Activated CD4-positive, alpha-beta T cell treated with anti-CD3 and anti-CD28 coated beads, Interleukin-2, amount 10 ng/mL, durations not matched to agents 7 days and 5 days (primary cell): ENCODE measurements at regions not wholly inside any gene's neighbourhood (a gene's known extent, or its start where the extent isn't known, plus 50 kb on each side); places are given as distances from the start of the nearest gene placed in this dataset.

Experiments used
- CTCF ChIA-PET: fragments of 350-600 bp; sonication (Branson Sonifier 250); formaldehyde crosslinking; loops from one replicate; lab custom pipeline; 2021; ENCODE audit warnings: antibody characterized with exemption; lab: Charles Lee
- POLR2A ChIA-PET: fragments of 350-600 bp; sonication (Branson Sonifier 250); formaldehyde crosslinking; loops from one replicate; lab custom pipeline; 2021; ENCODE audit warnings: antibody characterized with exemption; lab: Charles Lee
- DNase-seq: peaks from one replicate; pipeline ENCODE4 v3.0.0-alpha.2; 2020
- H3K27ac Mint-ChIP-seq: one replicate; pipeline ENCODE4 v1.8.0; 2021; ENCODE audit warnings: mild to moderate bottlenecking, moderate library complexity, mixed read lengths
- H3K27me3 Mint-ChIP-seq: one replicate; pipeline ENCODE4 v1.8.0; 2021; ENCODE audit warnings: mixed read lengths
- H3K36me3 Mint-ChIP-seq: one replicate; pipeline ENCODE4 v1.8.0; 2021; ENCODE audit warnings: low read depth, mixed read lengths
- H3K4me1 Mint-ChIP-seq: one replicate; pipeline ENCODE4 v1.8.0; 2021; ENCODE audit warnings: mixed read lengths
- H3K4me3 Mint-ChIP-seq: one replicate; pipeline ENCODE4 v1.8.0; 2021; ENCODE audit warnings: mild to moderate bottlenecking, moderate library complexity, mixed read lengths
- H3K9me3 Mint-ChIP-seq: one replicate; pipeline ENCODE4 v1.8.0; 2021; ENCODE audit warnings: mixed read lengths

DNA sequence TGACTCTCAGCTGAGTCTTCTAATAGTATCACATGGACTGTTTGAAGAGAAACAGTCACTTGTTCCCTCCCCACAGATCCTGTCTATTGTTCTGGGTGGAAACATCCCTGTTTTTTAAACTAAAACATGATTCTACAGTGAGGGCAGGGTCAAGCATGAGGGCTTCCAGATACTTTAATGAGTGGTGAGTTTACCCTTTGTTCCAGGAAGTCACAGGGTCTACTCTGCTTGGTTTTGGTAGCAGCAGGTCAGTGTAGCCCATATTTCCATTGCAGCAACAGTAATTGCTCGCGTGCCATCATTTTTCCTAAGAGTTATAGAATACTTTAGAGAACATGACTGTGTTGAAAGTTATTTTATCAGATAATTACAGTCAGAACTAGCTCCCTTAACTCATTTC is 87.4 kb downstream of the ZNF732 start:
- Mint-ChIP-seq H3K4me3 (no peak overlapping the region), H3K9me3 (peaks cover 31% of the 10 kb centered on the region), H3K27ac (no peak overlapping the region), H3K4me1 (no peaks in the 10 kb centered on the region), H3K27me3 (peaks cover 1% of the 10 kb centered on the region), H3K36me3 (peaks cover 5% of the 10 kb centered on the region)
- POLR2A ChIA-PET, result no interaction called here
- no peak for DNase-seq
- CTCF ChIA-PET, result no interaction called here

DNA sequence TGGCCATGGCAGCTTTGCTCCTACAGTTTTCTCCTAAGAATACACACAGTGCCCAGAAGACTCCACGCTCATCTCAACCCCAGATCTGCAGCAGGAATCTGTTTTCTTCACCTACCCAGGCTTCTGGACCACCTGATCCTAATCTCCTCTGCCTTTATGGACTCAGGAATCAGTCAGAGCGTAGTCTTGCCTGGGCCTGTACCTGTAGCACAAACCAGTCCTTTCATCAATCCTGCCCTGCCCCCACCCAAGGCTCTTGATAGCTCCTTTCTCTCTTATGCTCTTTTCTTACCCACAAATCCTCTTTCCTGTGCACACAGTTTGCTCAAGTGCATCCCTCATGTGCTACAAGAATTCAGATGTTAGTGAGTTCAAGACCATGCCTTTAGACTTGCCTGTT is 89.7 kb downstream of the ZNF718 start:
- H3K4me3 Mint-ChIP-seq, result no peak overlapping the region
- H3K9me3 Mint-ChIP-seq, result peaks cover 30% of the 10 kb centered on the region
- ChIA-PET CTCF (interaction anchor here (0.6 kb wide), 1 partner anchor 358 kb away, joined by 3 read pairs; no protein-coding TSS in a partner anchor), POLR2A (no interaction called here)
- no peak for DNase-seq
- H3K27me3 Mint-ChIP-seq, result peaks cover 1% of the 10 kb centered on the region
- H3K4me1 Mint-ChIP-seq, result peaks cover 12% of the 10 kb centered on the region
- no peak overlapping the region for H3K27ac Mint-ChIP-seq
- H3K36me3 Mint-ChIP-seq, result peaks cover 3% of the 10 kb centered on the region
